ENCODE measurements at regions not wholly inside any gene's neighbourhood (a gene's known extent, or its start where the extent isn't known, plus 50 kb on each side); places are given as distances from the start of the nearest gene placed in this dataset.

DNA sequence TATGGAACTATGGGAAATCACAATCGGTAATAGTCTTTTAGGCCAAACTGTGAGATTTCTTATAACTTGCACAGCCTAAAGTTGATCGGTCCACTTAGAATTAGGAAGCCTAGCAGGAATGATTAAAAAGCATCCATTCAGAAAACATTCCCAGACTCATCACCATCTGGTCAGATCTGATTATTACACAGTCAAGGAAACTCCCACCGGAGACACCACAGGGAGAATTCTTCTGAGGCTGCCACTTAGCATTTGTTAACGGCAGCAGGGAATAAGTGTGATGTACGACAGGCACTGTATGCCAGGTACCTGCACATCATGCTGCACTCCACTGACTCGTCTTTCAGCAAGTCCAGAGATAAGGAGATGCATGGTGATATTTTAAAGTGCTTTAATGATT, 227.6 kb upstream of the STEAP1 start:
- TF ChIP-seq CTCF (IDR thresholded peaks at IDR 0.05; ENCODE audit: insufficient read depth, low read depth, low read length, missing control alignments): no peak

GRCh38 chr7:89927762-89928161, 226.5 kb upstream of the STEAP1 start:
- DNase-seq (ENCODE audit: low read depth): no peak
- no peak overlapping the region for H3K4me3 ChIP-seq (ENCODE audit: low read length)
- no peak for TF ChIP-seq CTCF (IDR thresholded peaks at IDR 0.05; ENCODE audit: insufficient read depth, low read depth, low read length, missing control alignments)

More for the DNA sequence above, 227.6 kb upstream of the STEAP1 start:
- DNase-seq (ENCODE audit: low read depth): no peak
- no peak overlapping the region for H3K4me3 ChIP-seq (ENCODE audit: low read length)

- no peak overlapping the region for H3K4me3 ChIP-seq (ENCODE audit: low read length)
- DNase-seq (ENCODE audit: low read depth): no peak
- TF ChIP-seq CTCF (IDR thresholded peaks at IDR 0.05; ENCODE audit: insufficient read depth, low read depth, low read length, missing control alignments): no peak
Observed at GRCh38 chr7:89928451-89928850, 225.8 kb upstream of the STEAP1 start.

DNA sequence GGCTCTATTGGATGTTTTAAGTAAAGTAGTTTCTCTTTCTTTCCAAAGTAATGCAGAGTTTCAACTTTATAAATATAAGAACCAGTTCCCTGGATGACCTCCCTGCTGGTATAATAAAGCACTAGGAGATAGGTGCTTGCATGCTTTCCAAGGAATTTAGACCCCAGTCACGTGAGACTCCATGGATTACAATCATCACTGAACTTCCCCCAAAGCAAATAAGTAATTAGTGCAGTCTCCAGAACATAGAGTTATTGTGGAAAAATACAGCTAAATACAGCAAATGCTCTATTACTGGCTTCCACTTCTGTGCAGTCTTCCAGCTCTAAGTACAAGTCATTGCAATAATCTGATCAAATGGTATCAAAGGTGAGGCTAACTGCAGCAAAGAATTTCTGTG, 220.2 kb upstream of the STEAP1 start:
- no peak overlapping the region for H3K4me3 ChIP-seq (ENCODE audit: low read length)
- no peak for TF ChIP-seq CTCF (IDR thresholded peaks at IDR 0.05; ENCODE audit: insufficient read depth, low read depth, low read length, missing control alignments)
- no peak for DNase-seq (ENCODE audit: low read depth)

DNA sequence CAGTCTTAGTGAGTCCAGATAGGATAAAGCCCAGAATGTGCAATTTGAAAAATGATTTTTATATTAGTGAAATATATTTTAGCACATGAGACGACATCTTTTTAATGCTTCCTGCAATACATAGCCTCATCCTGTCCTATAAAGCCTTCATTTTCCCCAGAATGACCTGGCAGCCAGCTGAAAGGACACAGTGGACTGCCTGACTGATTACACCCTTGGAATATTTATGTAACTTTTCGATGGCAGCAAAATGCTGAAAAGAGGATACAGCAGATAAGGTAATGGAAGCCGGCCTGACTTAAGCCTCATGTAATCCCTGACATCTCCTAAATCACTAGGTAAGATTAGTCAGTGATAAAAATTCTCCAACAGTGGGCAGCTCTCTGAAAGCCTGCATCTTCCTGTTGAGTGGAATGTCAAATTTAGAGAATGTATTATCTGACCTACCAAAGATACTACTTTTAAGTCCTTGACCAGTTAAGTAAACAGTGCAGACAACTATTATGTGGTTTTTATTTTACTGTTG, 210.7 kb upstream of the STEAP1 start:
- no peak for TF ChIP-seq CTCF (IDR thresholded peaks at IDR 0.05; ENCODE audit: insufficient read depth, low read depth, low read length, missing control alignments)
- no peak for DNase-seq (ENCODE audit: low read depth)
- H3K4me3 ChIP-seq (ENCODE audit: low read length): no peak overlapping the region

DNA sequence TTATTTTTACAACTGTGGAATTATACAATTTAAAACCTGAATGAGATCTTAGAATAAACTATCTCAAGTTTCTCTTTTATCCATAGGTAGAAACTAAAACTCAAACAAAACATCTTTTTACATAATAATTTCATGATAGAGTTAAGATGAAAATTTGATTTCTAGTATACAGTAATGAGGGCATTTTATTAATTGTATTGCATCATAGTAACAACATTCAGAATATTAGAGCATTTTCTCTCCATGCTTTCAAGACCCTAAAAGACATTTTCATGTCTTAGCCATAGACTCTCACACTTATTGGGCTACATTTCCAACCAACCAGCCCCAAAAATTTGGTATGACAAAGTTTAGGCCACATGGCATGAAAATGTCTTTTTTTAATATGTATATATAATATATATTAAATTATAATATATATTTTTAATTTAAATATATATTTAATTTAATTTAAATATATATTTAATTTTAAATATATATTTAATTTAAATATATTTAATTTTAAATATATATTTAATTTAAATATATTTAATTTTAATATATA, 195.7 kb upstream of the STEAP1 start:
- no peak overlapping the region for H3K4me3 ChIP-seq (ENCODE audit: low read length)
- no peak for DNase-seq (ENCODE audit: low read depth)
- TF ChIP-seq CTCF (IDR thresholded peaks at IDR 0.05; ENCODE audit: insufficient read depth, low read depth, low read length, missing control alignments): no peak

DNA sequence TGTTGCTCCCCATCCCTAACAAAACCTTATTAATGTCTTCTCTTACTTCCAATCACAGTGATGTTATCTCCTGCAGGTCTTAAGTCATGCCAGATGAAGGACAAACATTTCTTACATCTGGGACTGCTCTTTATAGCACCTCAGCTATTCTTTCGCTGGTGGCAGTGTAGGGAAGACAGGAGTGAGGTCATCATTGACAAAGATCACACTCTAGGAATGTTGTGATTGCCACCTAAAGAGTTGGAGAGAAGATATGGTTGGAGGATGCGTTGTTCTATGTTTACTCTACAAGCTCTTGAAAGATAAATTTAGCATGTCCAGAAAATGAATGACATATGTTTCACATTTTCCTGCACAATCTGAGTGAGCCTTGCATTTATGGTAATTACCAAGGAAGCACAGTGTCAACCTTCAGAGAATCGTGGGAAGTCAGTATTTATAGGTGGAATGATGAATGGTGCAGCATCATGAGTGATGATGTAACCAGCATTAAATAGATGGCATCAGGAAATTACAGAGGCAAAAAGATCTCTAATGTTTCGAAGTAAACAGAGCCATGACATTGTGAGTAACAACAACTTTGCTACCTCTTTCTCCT, 188.1 kb upstream of the STEAP1 start:
- TF ChIP-seq CTCF (IDR thresholded peaks at IDR 0.05; ENCODE audit: insufficient read depth, low read depth, low read length, missing control alignments): no peak
- DNase-seq (ENCODE audit: low read depth): no peak
- H3K4me3 ChIP-seq (ENCODE audit: low read length): no peak overlapping the region
